ENCODE measurements at regions not wholly inside any gene's neighbourhood (a gene's known extent, or its start where the extent isn't known, plus 50 kb on each side); places are given as distances from the start of the nearest gene placed in this dataset.

- TF ChIP-seq CTCF (IDR thresholded peaks at IDR 0.05) (no peak), POLR2A (IDR thresholded peaks at IDR 0.05; ENCODE audit: low read depth) (no peak)
Observed at GRCh38 chr2:37566517-37566981, 104.9 kb downstream of the CDC42EP3 start.

Data from esophagus muscularis mucosa (tissue), 3 donors.